Smooth muscle cell (in vitro differentiated cells): ENCODE measurements at regions not wholly inside any gene's neighbourhood (a gene's known extent, or its start where the extent isn't known, plus 50 kb on each side); places are given as distances from the start of the nearest gene placed in this dataset.

Experiments
- DNase-seq: peaks from one replicate; lab custom pipeline; 2025; ENCODE audit not compliant: unreplicated experiment; lab: John Stamatoyannopoulos, UW
- H2AFZ ChIP-seq: fragments of 200-600 bp; sonication (generic); 2 replicates; pipeline ENCODE4 v1.6.0; 2016; ENCODE audit warnings: antibody characterized with exemption, low read depth, mild to moderate bottlenecking
- H3F3A ChIP-seq: fragments of 200-600 bp; sonication (generic); 2 replicates; pipeline ENCODE4 v1.6.0; 2017; ENCODE audit warnings: antibody characterized with exemption, low read depth
- H3K27ac ChIP-seq: fragments of 200-600 bp; sonication (generic); 2 replicates; pipeline ENCODE4 v1.5.1; 2016; ENCODE audit warnings: low read depth, mild to moderate bottlenecking
- H3K27me3 ChIP-seq: fragments of 200-600 bp; sonication (generic); 2 replicates; pipeline ENCODE4 v1.6.1; 2016; ENCODE audit warnings: low read depth, mild to moderate bottlenecking
- H3K36me3 ChIP-seq: fragments of 200-600 bp; sonication (generic); 2 replicates; pipeline ENCODE4 v1.5.1; 2016; ENCODE audit warnings: low read depth
- H3K4me1 ChIP-seq: fragments of 200-600 bp; sonication (generic); 2 replicates; pipeline ENCODE4 v1.5.1; 2016; ENCODE audit warnings: low read depth
- H3K4me2 ChIP-seq: fragments of 200-600 bp; sonication (generic); 2 replicates; pipeline ENCODE4 v1.6.0; 2016; ENCODE audit warnings: mild to moderate bottlenecking
- H3K4me3 ChIP-seq: fragments of 200-600 bp; sonication (generic); 2 replicates; pipeline ENCODE4 v1.5.1; 2016; ENCODE audit warnings: mild to moderate bottlenecking
- H3K79me2 ChIP-seq: fragments of 200-600 bp; sonication (generic); 2 replicates; pipeline ENCODE4 v1.6.0; 2016; ENCODE audit warnings: low read depth, mild to moderate bottlenecking
- H3K9ac ChIP-seq: fragments of 200-600 bp; sonication (generic); 2 replicates; pipeline ENCODE4 v1.6.0; 2016; ENCODE audit warnings: low read depth
- H3K9me3 ChIP-seq: fragments of 200-600 bp; sonication (generic); replicated peaks from 2 replicates; pipeline ENCODE4 v1.5.1; 2016; ENCODE audit warnings: low read depth
- H4K20me1 ChIP-seq: fragments of 200-600 bp; sonication (generic); 2 replicates; pipeline ENCODE4 v1.6.0; 2016; ENCODE audit warnings: low read depth
- CTCF ChIP-seq: fragments of 200-600 bp; sonication (generic); IDR thresholded peaks from 2 replicates; pipeline ENCODE4 v1.5.1; 2017; ENCODE audit warnings: borderline replicate concordance, mild to moderate bottlenecking, antibody characterized with exemption; ENCODE audit not compliant: insufficient read depth, poor library complexity, severe bottlenecking
- WGBS: methylation state at CpG from one replicate; pipeline ENCODE4 v1.1.7; 2016; ENCODE audit warnings: low lambda C conversion rate; 5-methylcytosine and 5-hydroxymethylcytosine counted together

DNA sequence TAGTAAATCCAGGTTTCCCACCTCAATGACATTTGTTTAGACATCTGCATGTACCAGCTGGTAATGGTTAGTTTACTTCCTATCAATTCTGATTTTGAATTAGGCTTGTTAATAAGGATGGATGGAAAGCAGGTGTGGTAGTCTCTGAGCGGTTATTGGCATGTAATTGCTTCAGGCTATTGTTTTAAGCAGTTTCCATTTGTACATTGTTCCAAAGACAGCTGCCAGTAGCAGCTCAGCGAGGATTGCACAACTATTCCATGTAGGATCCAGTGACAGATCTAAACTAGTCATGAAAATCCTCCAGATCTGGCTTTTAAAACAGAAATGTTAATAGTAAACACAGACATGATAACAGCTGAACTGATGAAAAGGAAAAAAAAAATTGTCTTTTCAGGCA lies 436.0 kb upstream of the ADARB2 start:
- no peak for TF ChIP-seq CTCF
- no peak overlapping the region for H3K4me3 ChIP-seq
- no peak overlapping the region for H2AFZ ChIP-seq
- H4K20me1 ChIP-seq: no peaks in the 10 kb centered on the region
- H3K9me3 ChIP-seq: no peaks in the 10 kb centered on the region
- no peaks in the 10 kb centered on the region for H3K79me2 ChIP-seq
- no peak overlapping the region for H3K27ac ChIP-seq
- no peaks in the 10 kb centered on the region for H3K4me1 ChIP-seq
- no peaks in the 10 kb centered on the region for H3K27me3 ChIP-seq
- no peaks in the 10 kb centered on the region for H3F3A ChIP-seq
- no peak for DNase-seq
- WGBS: 67% methylated on average over 2 of the region's 2 CpGs
- no peaks in the 10 kb centered on the region for H3K36me3 ChIP-seq
- H3K9ac ChIP-seq: no peak overlapping the region
- H3K4me2 ChIP-seq: no peak overlapping the region

DNA sequence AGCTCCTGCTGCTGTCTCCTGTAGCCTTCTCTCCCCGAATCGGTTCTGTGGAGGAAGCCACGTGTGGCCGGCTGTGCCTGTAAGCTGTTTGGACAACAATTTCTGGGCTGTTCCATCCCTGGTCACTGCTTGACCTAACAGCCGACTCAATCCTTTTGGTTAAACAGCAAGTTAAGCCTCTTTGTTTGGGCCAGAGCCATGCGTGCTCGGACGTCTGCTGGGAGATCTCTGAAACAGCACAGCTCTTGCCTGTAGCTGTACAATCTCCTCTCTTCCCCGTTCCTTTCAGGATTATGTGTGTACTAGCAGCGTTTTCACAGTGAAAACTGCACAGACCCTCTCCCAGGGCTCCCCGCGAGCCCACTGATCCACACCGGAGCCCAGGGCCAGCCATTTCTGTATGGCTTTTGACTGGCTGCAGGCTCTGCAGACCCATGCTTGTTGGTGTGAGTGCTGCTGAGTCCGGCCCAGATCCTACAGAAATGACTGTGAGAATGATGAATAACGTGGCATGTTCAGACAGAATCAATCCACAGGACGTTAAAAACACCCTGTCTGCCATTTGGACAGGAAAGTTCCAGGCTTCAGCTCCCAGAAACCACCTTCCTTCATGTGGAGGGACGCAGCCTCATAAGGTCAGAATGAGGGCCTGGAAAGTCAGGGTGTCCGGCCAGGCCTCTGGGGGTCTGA lies 428.6 kb upstream of the ADARB2 start:
- H3K36me3 ChIP-seq: no peaks in the 10 kb centered on the region
- H3F3A ChIP-seq: no peaks in the 10 kb centered on the region
- no peaks in the 10 kb centered on the region for H3K79me2 ChIP-seq
- H2AFZ ChIP-seq: no peak overlapping the region
- H3K4me1 ChIP-seq: no peaks in the 10 kb centered on the region
- no peaks in the 10 kb centered on the region for H4K20me1 ChIP-seq
- H3K9ac ChIP-seq: no peak overlapping the region
- H3K27ac ChIP-seq: no peak overlapping the region
- H3K9me3 ChIP-seq: no peaks in the 10 kb centered on the region
- whole genome bisulfite sequencing: 79% methylated on average over 18 of the region's 18 CpGs
- H3K4me2 ChIP-seq: no peak overlapping the region
- no peak for TF ChIP-seq CTCF
- no peak for DNase-seq
- H3K4me3 ChIP-seq: no peak overlapping the region
- no peaks in the 10 kb centered on the region for H3K27me3 ChIP-seq

- Histone ChIP-seq H3F3A (no peaks in the 10 kb centered on the region), H3K27me3 (no peaks in the 10 kb centered on the region), H4K20me1 (no peaks in the 10 kb centered on the region), H2AFZ (no peak overlapping the region), H3K4me2 (no peak overlapping the region), H3K36me3 (no peaks in the 10 kb centered on the region), H3K79me2 (no peaks in the 10 kb centered on the region), H3K9me3 (no peaks in the 10 kb centered on the region), H3K9ac (no peak overlapping the region), H3K4me1 (peaks cover 5% of the 10 kb centered on the region), H3K4me3 (no peak overlapping the region), H3K27ac (no peak overlapping the region)
- DNase-seq: no peak
- 72% methylated on average over 4 of the region's 4 CpGs for WGBS
- TF ChIP-seq CTCF: no peak
These were observed 413.0 kb upstream of the ADARB2 start for GRCh38 chr10:2150288-2150687.

- DNase-seq: no peak
- Histone ChIP-seq H3K27me3 (no peaks in the 10 kb centered on the region), H3K4me2 (no peak overlapping the region), H4K20me1 (no peaks in the 10 kb centered on the region), H3K79me2 (no peaks in the 10 kb centered on the region), H3K4me3 (no peak overlapping the region), H2AFZ (no peak overlapping the region), H3F3A (no peaks in the 10 kb centered on the region), H3K27ac (no peak overlapping the region), H3K4me1 (peaks cover 5% of the 10 kb centered on the region), H3K36me3 (no peaks in the 10 kb centered on the region), H3K9me3 (no peaks in the 10 kb centered on the region), H3K9ac (no peak overlapping the region)
- no peak for TF ChIP-seq CTCF
- WGBS: 59% methylated on average over 18 of the region's 18 CpGs
These were observed 408.7 kb upstream of the ADARB2 start for GRCh38 chr10:2145926-2146478.
